ENCODE measurements at regions not wholly inside any gene's neighbourhood (a gene's known extent, or its start where the extent isn't known, plus 50 kb on each side); places are given as distances from the start of the nearest gene placed in this dataset.

GRCh38 chr11:113581713-113582112 is 106.5 kb upstream of the DRD2 start:
- TF ChIP-seq CTCF (IDR thresholded peaks at IDR 0.05) (no peak), EZH2 (IDR thresholded peaks at IDR 0.05) (no peak), EZH2phosphoT487 (IDR thresholded peaks at IDR 0.05) (peak; percentile 47)

Data from neural progenitor cell (in vitro differentiated cells).